ENCODE measurements at regions not wholly inside any gene's neighbourhood (a gene's known extent, or its start where the extent isn't known, plus 50 kb on each side); places are given as distances from the start of the nearest gene placed in this dataset.

DNA sequence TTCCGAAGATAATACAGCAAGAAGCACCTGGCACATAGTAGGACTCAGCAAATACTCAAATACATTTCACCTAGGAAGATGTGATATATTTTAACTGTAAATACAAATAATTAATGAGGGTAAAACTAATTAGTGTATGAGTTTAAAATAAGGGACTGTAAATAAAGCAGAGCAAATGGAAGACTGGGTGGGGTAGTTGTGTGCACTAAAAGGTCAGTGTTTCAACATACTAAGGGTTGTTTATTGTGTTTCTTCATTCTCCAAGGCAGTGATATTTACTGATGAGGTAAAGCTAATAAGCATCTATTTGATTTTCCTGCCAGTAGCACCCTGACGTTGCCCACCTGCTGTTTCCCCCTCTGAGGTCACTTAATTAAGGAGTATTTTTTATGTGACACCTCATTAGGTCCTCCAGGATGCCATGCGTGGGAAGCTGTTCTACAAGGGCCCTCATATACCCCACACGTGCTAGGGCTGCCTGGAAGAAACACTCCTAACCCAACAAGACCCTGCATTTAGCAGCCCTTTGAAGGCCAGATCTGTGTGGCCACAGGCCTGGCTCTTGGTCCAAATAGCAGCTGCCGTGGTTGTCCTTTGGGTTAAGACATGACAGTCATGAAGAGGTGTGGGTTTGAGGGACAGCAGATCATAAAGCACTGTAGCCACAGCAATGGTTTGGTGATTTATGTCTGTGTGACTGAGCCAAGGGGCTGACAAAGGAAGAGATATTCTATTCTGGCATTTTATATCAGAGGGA lies 97.5 kb upstream of the RPS23 start:
- Histone ChIP-seq H3K9me3 (ENCODE audit: control insufficient read depth in 1 of 2, low read length in 2 of 2) (no peaks in the 10 kb centered on the region), H3K27me3 (ENCODE audit: low read depth, low read length) (no peaks in the 10 kb centered on the region), H3K4me1 (ENCODE audit: control insufficient read depth in 1 of 2, insufficient read depth in 2 of 2, low read length in 2 of 2) (no peaks in the 10 kb centered on the region), H3K36me3 (ENCODE audit: control insufficient read depth in 1 of 2, insufficient read depth in 2 of 2, low read length in 2 of 2) (no peaks in the 10 kb centered on the region), H3K27ac (ENCODE audit: low read length) (no peak overlapping the region), H3K4me3 (ENCODE audit: low read depth in 1 of 2, low read length in 2 of 2) (no peak overlapping the region)

DNA sequence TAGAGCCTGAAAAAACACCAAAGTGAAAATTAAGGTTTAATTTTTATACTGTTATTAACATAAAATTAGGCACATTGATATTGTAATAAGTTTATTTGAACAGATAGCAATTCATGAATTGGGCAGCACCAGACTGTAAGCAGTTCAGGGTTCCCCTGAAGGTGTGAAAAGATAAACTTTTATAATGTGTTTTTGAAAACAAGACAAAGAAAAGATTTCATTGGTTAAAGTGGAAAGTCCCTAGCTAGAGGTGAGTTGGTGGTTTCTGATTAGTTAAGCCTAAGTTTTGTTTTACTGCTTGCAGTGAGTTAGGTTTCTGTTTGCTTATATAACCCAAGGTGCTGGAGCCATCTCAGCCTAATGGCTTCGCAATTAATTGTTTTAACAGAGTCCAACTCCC lies 96.5 kb upstream of the RPS23 start:
- H3K9me3 ChIP-seq (ENCODE audit: control insufficient read depth in 1 of 2, low read length in 2 of 2): no peaks in the 10 kb centered on the region
- no peaks in the 10 kb centered on the region for H3K27me3 ChIP-seq (ENCODE audit: low read depth, low read length)
- no peaks in the 10 kb centered on the region for H3K4me1 ChIP-seq (ENCODE audit: control insufficient read depth in 1 of 2, insufficient read depth in 2 of 2, low read length in 2 of 2)
- no peak overlapping the region for H3K4me3 ChIP-seq (ENCODE audit: low read depth in 1 of 2, low read length in 2 of 2)
- no peak overlapping the region for H3K27ac ChIP-seq (ENCODE audit: low read length)
- no peaks in the 10 kb centered on the region for H3K36me3 ChIP-seq (ENCODE audit: control insufficient read depth in 1 of 2, insufficient read depth in 2 of 2, low read length in 2 of 2)

DNA sequence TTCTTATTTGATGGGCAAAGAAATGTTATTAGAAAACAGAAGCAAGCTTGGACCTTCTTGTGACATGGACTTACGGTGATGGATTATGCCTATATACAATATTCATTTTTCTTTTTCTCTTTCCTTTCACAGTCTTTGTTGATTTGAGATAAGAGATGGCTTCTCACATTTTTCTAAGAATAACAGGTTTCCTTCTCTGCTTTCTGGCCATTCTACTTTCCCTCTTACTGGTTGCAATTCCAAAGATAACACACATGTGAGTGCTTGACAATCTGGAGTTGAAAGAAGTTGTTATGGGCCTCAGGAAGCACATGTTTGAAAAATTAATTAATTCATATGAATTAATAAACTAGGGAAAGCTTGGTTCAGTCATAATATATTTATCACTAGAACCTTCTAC lies 89.8 kb upstream of the RPS23 start:
- H3K9me3 ChIP-seq (ENCODE audit: control insufficient read depth in 1 of 2, low read length in 2 of 2): no peaks in the 10 kb centered on the region
- H3K27me3 ChIP-seq (ENCODE audit: low read depth, low read length): no peaks in the 10 kb centered on the region
- H3K36me3 ChIP-seq (ENCODE audit: control insufficient read depth in 1 of 2, insufficient read depth in 2 of 2, low read length in 2 of 2): no peaks in the 10 kb centered on the region
- H3K27ac ChIP-seq (ENCODE audit: low read length): no peak overlapping the region
- H3K4me1 ChIP-seq (ENCODE audit: control insufficient read depth in 1 of 2, insufficient read depth in 2 of 2, low read length in 2 of 2): no peaks in the 10 kb centered on the region
- H3K4me3 ChIP-seq (ENCODE audit: low read depth in 1 of 2, low read length in 2 of 2): no peak overlapping the region

DNA sequence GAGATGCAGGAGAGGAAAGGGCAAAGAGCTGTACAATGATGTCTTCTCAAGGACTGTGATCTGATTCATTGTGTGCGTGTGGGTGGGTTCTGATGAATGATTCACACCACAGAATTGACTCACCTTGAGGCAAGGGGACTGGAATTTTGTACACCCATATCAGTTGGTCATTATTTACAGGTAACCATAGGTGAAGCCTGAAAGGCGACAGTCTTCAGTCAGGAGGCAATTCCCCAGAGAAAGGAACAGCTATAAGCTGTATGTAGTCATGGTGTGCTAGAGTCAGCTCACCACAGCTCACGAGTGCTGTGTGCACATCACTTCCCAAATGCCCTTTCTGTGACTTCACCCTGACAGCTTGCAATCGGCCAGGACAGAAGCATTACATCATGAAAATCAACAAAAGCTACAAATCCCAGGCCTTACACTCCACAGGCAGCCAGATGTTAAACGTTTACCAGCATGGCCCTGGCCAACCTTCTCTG lies 87.6 kb upstream of the RPS23 start:
- Histone ChIP-seq H3K9me3 (ENCODE audit: control insufficient read depth in 1 of 2, low read length in 2 of 2) (no peaks in the 10 kb centered on the region), H3K27me3 (ENCODE audit: low read depth, low read length) (no peaks in the 10 kb centered on the region), H3K36me3 (ENCODE audit: control insufficient read depth in 1 of 2, insufficient read depth in 2 of 2, low read length in 2 of 2) (no peaks in the 10 kb centered on the region), H3K27ac (ENCODE audit: low read length) (no peak overlapping the region), H3K4me3 (ENCODE audit: low read depth in 1 of 2, low read length in 2 of 2) (no peak overlapping the region), H3K4me1 (ENCODE audit: control insufficient read depth in 1 of 2, insufficient read depth in 2 of 2, low read length in 2 of 2) (no peaks in the 10 kb centered on the region)

DNA sequence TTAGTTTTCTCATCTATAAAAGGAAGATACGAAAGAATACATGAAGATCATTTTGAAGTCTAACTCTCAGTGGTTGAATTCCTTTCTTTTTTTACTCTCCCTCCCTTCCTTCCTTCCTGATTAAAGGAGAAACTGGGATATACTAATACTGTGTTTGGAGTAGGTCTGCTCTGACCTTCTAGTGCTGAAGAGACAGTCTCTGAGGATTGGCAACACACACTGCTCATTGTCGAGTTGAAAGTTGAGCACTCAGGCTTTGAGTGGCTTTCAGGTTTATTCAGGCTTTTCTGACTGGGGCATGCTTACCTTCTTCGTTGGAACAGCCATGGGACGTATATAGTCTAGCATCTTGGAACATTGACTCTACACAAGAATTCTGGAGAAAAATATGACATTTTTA lies 86.9 kb upstream of the RPS23 start:
- H3K27ac ChIP-seq (ENCODE audit: low read length): no peak overlapping the region

DNA sequence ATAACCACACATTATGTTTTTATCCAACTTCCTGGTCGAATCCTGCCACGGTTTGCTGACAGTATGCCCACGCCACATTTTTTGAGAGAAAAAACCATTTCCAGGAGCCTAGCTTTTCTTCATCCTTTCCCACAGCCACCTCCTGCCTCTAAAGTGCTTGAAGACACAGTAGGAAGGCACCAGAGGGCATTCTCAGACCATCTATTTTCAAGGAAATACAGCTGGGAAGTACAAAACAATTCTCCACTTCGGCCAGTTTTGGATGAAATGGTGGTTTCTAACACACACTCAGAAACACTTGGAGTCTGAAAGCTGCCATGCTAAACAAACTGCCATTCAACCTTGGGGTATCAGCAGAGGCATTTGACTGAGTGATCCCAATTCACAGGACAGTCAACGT lies 86.3 kb upstream of the RPS23 start:
- Histone ChIP-seq H3K9me3 (ENCODE audit: control insufficient read depth in 1 of 2, low read length in 2 of 2) (no peaks in the 10 kb centered on the region), H3K27me3 (ENCODE audit: low read depth, low read length) (no peaks in the 10 kb centered on the region), H3K4me1 (ENCODE audit: control insufficient read depth in 1 of 2, insufficient read depth in 2 of 2, low read length in 2 of 2) (no peaks in the 10 kb centered on the region), H3K36me3 (ENCODE audit: control insufficient read depth in 1 of 2, insufficient read depth in 2 of 2, low read length in 2 of 2) (no peaks in the 10 kb centered on the region), H3K27ac (ENCODE audit: low read length) (no peak overlapping the region), H3K4me3 (ENCODE audit: low read depth in 1 of 2, low read length in 2 of 2) (no peak overlapping the region)

More for the DNA sequence above, 86.9 kb upstream of the RPS23 start:
- H3K27me3 ChIP-seq (ENCODE audit: low read depth, low read length): no peaks in the 10 kb centered on the region
- H3K36me3 ChIP-seq (ENCODE audit: control insufficient read depth in 1 of 2, insufficient read depth in 2 of 2, low read length in 2 of 2): no peaks in the 10 kb centered on the region
- H3K4me3 ChIP-seq (ENCODE audit: low read depth in 1 of 2, low read length in 2 of 2): no peak overlapping the region
- no peaks in the 10 kb centered on the region for H3K4me1 ChIP-seq (ENCODE audit: control insufficient read depth in 1 of 2, insufficient read depth in 2 of 2, low read length in 2 of 2)
- no peaks in the 10 kb centered on the region for H3K9me3 ChIP-seq (ENCODE audit: control insufficient read depth in 1 of 2, low read length in 2 of 2)

DNA sequence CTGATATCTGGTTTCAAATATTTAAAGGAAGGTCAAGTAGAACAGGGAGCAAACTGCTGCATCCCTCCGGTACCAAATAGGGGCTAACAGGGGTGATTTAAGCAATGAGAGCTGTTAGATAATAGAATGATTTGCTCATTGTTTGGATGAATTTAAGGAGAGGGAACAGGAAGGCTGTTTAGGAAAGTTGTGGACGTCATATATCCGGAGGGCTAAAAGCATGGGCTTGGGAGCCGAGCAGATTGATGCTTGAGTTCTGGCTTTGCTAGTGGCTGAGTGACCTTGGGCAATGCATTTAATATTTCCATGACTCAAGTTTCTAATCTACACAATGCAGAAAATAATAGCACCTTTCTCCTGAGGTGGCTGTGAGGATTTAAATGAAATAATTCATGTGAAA lies 85.4 kb upstream of the RPS23 start:
- H3K36me3 ChIP-seq (ENCODE audit: control insufficient read depth in 1 of 2, insufficient read depth in 2 of 2, low read length in 2 of 2): no peaks in the 10 kb centered on the region
- no peak overlapping the region for H3K4me3 ChIP-seq (ENCODE audit: low read depth in 1 of 2, low read length in 2 of 2)
- no peaks in the 10 kb centered on the region for H3K9me3 ChIP-seq (ENCODE audit: control insufficient read depth in 1 of 2, low read length in 2 of 2)
- H3K27ac ChIP-seq (ENCODE audit: low read length): no peak overlapping the region
- no peaks in the 10 kb centered on the region for H3K4me1 ChIP-seq (ENCODE audit: control insufficient read depth in 1 of 2, insufficient read depth in 2 of 2, low read length in 2 of 2)
- H3K27me3 ChIP-seq (ENCODE audit: low read depth, low read length): no peaks in the 10 kb centered on the region

DNA sequence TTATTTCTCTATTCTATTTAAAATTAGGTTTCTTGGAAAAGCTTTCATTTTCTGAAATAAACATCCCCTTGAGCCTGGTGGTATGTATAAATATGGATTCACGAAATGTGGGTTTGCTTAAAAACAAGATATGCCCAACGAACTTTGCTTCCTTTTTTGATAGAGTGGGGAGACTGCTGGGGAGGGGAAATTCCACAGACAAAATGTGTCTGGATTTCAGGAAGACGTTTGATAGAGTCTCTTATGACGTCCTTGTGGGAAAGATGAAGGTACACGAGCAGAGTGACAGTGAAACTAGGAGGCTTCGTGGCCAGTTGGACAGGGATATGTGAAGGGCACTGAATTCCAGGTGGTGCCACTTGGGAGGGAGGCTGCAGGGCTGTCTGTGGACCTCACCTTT lies 84.5 kb upstream of the RPS23 start:
- H3K27ac ChIP-seq (ENCODE audit: low read length): no peak overlapping the region

DNA sequence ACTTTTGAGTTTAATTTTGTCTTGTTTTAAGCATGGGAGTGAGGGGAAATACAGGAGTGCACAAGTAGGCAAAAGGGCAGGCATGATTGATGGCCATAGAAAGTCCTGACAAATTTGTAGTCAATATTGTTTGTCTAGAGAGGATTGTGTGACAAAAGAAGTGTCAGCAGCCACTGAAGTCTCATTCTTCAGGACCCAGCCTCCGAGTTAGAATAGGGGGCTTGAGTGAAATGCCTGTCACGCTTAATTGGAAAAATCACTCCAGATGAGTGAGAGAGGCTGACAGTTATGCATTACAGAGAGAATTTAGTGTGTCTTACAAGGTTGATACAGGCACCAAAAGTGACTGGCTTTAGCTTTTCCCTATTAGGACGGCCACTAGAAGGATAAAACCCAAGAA lies 81.9 kb upstream of the RPS23 start:
- Histone ChIP-seq H3K27ac (ENCODE audit: low read length) (no peak overlapping the region), H3K4me3 (ENCODE audit: low read depth in 1 of 2, low read length in 2 of 2) (no peak overlapping the region), H3K27me3 (ENCODE audit: low read depth, low read length) (no peaks in the 10 kb centered on the region), H3K9me3 (ENCODE audit: control insufficient read depth in 1 of 2, low read length in 2 of 2) (no peaks in the 10 kb centered on the region), H3K36me3 (ENCODE audit: control insufficient read depth in 1 of 2, insufficient read depth in 2 of 2, low read length in 2 of 2) (no peaks in the 10 kb centered on the region), H3K4me1 (ENCODE audit: control insufficient read depth in 1 of 2, insufficient read depth in 2 of 2, low read length in 2 of 2) (no peaks in the 10 kb centered on the region)

More for the DNA sequence above, 84.5 kb upstream of the RPS23 start:
- Histone ChIP-seq H3K9me3 (ENCODE audit: control insufficient read depth in 1 of 2, low read length in 2 of 2) (no peaks in the 10 kb centered on the region), H3K27me3 (ENCODE audit: low read depth, low read length) (no peaks in the 10 kb centered on the region), H3K36me3 (ENCODE audit: control insufficient read depth in 1 of 2, insufficient read depth in 2 of 2, low read length in 2 of 2) (no peaks in the 10 kb centered on the region), H3K4me1 (ENCODE audit: control insufficient read depth in 1 of 2, insufficient read depth in 2 of 2, low read length in 2 of 2) (no peaks in the 10 kb centered on the region), H3K4me3 (ENCODE audit: low read depth in 1 of 2, low read length in 2 of 2) (no peak overlapping the region)

DNA sequence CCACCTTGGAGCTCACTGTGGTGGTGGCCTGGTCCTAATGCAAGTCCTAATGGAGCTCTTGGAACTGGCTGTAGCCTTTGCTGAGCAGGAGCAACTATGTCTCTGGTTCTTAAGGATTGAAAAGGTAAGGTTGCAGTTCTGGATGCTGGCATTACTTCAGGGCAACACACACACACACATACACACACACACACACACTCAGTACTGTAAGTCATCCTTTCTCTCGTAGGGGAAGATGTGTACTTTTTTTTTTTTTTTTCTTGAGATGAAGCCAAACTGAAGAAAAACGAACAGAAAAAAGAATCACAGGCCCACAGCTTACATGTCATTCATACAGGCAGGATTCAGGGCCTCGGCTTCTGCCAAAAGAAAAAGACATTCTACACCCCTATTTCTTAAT lies 81.1 kb upstream of the RPS23 start:
- Histone ChIP-seq H3K27me3 (ENCODE audit: low read depth, low read length) (no peaks in the 10 kb centered on the region), H3K27ac (ENCODE audit: low read length) (no peak overlapping the region), H3K36me3 (ENCODE audit: control insufficient read depth in 1 of 2, insufficient read depth in 2 of 2, low read length in 2 of 2) (no peaks in the 10 kb centered on the region), H3K4me1 (ENCODE audit: control insufficient read depth in 1 of 2, insufficient read depth in 2 of 2, low read length in 2 of 2) (no peaks in the 10 kb centered on the region), H3K9me3 (ENCODE audit: control insufficient read depth in 1 of 2, low read length in 2 of 2) (no peaks in the 10 kb centered on the region), H3K4me3 (ENCODE audit: low read depth in 1 of 2, low read length in 2 of 2) (no peak overlapping the region)

DNA sequence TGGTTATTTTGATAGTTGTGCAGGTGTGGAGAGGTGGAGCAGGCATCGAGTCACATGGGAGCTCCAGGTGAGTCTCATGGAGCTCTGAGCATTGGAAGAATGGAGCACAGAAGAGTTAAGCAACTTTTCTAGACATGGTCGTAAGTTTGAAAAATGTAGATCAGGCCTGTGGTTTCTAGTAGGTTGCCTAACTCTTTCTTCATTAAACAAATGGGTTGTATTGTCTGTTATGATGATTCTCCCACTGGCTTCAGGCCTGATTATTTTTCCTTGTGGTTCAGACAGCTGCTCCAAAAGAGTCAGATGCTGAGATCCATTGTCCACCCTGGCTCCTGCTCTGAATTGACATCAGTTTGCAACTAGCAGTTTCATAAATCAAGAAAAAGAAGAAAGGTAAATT lies 80.3 kb upstream of the RPS23 start:
- Histone ChIP-seq H3K36me3 (ENCODE audit: control insufficient read depth in 1 of 2, insufficient read depth in 2 of 2, low read length in 2 of 2) (no peaks in the 10 kb centered on the region), H3K4me1 (ENCODE audit: control insufficient read depth in 1 of 2, insufficient read depth in 2 of 2, low read length in 2 of 2) (no peaks in the 10 kb centered on the region), H3K27ac (ENCODE audit: low read length) (no peak overlapping the region), H3K4me3 (ENCODE audit: low read depth in 1 of 2, low read length in 2 of 2) (no peak overlapping the region), H3K9me3 (ENCODE audit: control insufficient read depth in 1 of 2, low read length in 2 of 2) (no peaks in the 10 kb centered on the region), H3K27me3 (ENCODE audit: low read depth, low read length) (no peaks in the 10 kb centered on the region)

All from muscle layer of duodenum (tissue), 2 donors.